Neural cell (in vitro differentiated cells): ENCODE measurements at regions not wholly inside any gene's neighbourhood (a gene's known extent, or its start where the extent isn't known, plus 50 kb on each side); places are given as distances from the start of the nearest gene placed in this dataset.

Experiments
- H2AFZ ChIP-seq: fragments of 200-600, 300-800 bp; sonication (generic), shearing (Covaris generic); 2 replicates; pipeline ENCODE4 v1.6.0; 2014; ENCODE audit warnings: low read depth, mild to moderate bottlenecking, antibody characterized with exemption, low read length, moderate library complexity
- H3F3A ChIP-seq: fragments of 200-600 bp; shearing (Covaris generic); 2 replicates; pipeline ENCODE4 v1.6.1; 2016; ENCODE audit warnings: mild to moderate bottlenecking, moderate library complexity, mixed read lengths, antibody characterized with exemption, low read length; ENCODE audit not compliant: insufficient read depth, poor library complexity, severe bottlenecking
- H3K27ac ChIP-seq: fragments of 200-600, 300-800 bp; sonication (generic), shearing (Covaris generic); 2 replicates; pipeline ENCODE4 v1.5.1; 2014; ENCODE audit warnings: mild to moderate bottlenecking, low read length, moderate library complexity
- H3K27me3 ChIP-seq: fragments of 300-800, 200-600 bp; sonication (generic), shearing (Covaris generic); 2 replicates; pipeline ENCODE4 v1.6.0; 2014; ENCODE audit warnings: mild to moderate bottlenecking, low read depth, low read length, moderate library complexity; ENCODE audit not compliant: insufficient read depth
- H3K36me3 ChIP-seq: fragments of 300-800, 200-600 bp; sonication (generic), shearing (Covaris generic); 2 replicates; pipeline ENCODE4 v1.5.1; 2014; ENCODE audit warnings: mild to moderate bottlenecking, antibody characterized with exemption, low read length, moderate library complexity; ENCODE audit not compliant: insufficient read depth
- H3K4me2 ChIP-seq: fragments of 300-800, 200-600 bp; sonication (generic), shearing (Covaris generic); 2 replicates; pipeline ENCODE4 v1.6.0; 2014; ENCODE audit warnings: mild to moderate bottlenecking, low read length
- H3K4me3 ChIP-seq: fragments of 300-800, 200-600 bp; sonication (generic), shearing (Covaris generic); 2 replicates; pipeline ENCODE4 v1.5.1; 2014; ENCODE audit warnings: mild to moderate bottlenecking, low read length, moderate library complexity
- H3K79me2 ChIP-seq: fragments of 200-600 bp; shearing (Covaris generic); replicated peaks from 2 replicates; pipeline ENCODE4 v1.6.0; 2014; ENCODE audit warnings: mild to moderate bottlenecking, low read length, moderate library complexity; ENCODE audit not compliant: insufficient read depth
- H3K9ac ChIP-seq: fragments of 300-800, 200-600 bp; sonication (generic), shearing (Covaris generic); 2 replicates; pipeline ENCODE4 v1.6.1; 2016; ENCODE audit warnings: mild to moderate bottlenecking, low read length, mixed read lengths
- H3K9me2 ChIP-seq: fragments of 200-600 bp; shearing (Covaris generic); 2 replicates; pipeline ENCODE4 v1.6.1; 2016; ENCODE audit warnings: mild to moderate bottlenecking, low read length, mixed read lengths; ENCODE audit not compliant: insufficient read depth
- H3K9me3 ChIP-seq: fragments of 200-600, 300-800 bp; sonication (generic), shearing (Covaris generic); 2 replicates; pipeline ENCODE4 v1.6.1; 2016; ENCODE audit warnings: mild to moderate bottlenecking, mixed run types, low read length, moderate library complexity, mixed read lengths
- H4K20me1 ChIP-seq: fragments of 200-600 bp; shearing (Covaris generic); 2 replicates; pipeline ENCODE4 v1.6.1; 2016; ENCODE audit warnings: mild to moderate bottlenecking, mixed run types; ENCODE audit not compliant: insufficient read depth
- EP300 ChIP-seq: fragments of 450-650 bp; conservative IDR thresholded peaks from 2 replicates; pipeline ENCODE4 v1.6.1; 2014; ENCODE audit warnings: antibody characterized with exemption, mild to moderate bottlenecking, moderate library complexity; ENCODE audit not compliant: poor library complexity, severe bottlenecking
- EZH2 ChIP-seq: fragments of 200-600, 300-800 bp; shearing (Covaris generic), sonication (generic); IDR thresholded peaks from 2 replicates; pipeline ENCODE4 v1.6.1; 2014; ENCODE audit warnings: antibody characterized with exemption, low read length, borderline replicate concordance, mild to moderate bottlenecking; ENCODE audit not compliant: insufficient read depth, poor library complexity, severe bottlenecking
- MXI1 ChIP-seq: fragments of 450-650 bp; conservative IDR thresholded peaks from 2 replicates; pipeline ENCODE4 v1.6.1; 2014; ENCODE audit warnings: antibody characterized with exemption, mild to moderate bottlenecking; ENCODE audit not compliant: poor library complexity, severe bottlenecking
- POLR2AphosphoS5 ChIP-seq: IDR thresholded peaks from 2 replicates; pipeline ENCODE4 v1.6.1; 2012
- RAD21 ChIP-seq: fragments of 450-650 bp; conservative IDR thresholded peaks from 2 replicates; pipeline ENCODE4 v1.6.1; 2014; ENCODE audit warnings: antibody characterized with exemption, mild to moderate bottlenecking, moderate library complexity
- SMC3 ChIP-seq: fragments of 450-650 bp; conservative IDR thresholded peaks from 2 replicates; pipeline ENCODE4 v1.6.1; 2014; ENCODE audit warnings: antibody characterized with exemption, mild to moderate bottlenecking, moderate library complexity; ENCODE audit not compliant: poor library complexity
- TAF1 ChIP-seq: IDR thresholded peaks from 2 replicates; pipeline ENCODE4 v1.6.1; 2012; ENCODE audit warnings: low read depth
- TF ChIP-seq, protein P1 (sequence below): fragments of 450-650 bp; IDR thresholded peaks from 2 replicates; pipeline ENCODE4 v1.5.1; 2014; ENCODE audit warnings: antibody characterized with exemption, mild to moderate bottlenecking, moderate library complexity; ENCODE audit not compliant: poor library complexity, severe bottlenecking
- TF ChIP-seq, protein P2 (sequence below): IDR thresholded peaks from 2 replicates; pipeline ENCODE4 v1.6.1; 2012; ENCODE audit warnings: borderline replicate concordance

DNA sequence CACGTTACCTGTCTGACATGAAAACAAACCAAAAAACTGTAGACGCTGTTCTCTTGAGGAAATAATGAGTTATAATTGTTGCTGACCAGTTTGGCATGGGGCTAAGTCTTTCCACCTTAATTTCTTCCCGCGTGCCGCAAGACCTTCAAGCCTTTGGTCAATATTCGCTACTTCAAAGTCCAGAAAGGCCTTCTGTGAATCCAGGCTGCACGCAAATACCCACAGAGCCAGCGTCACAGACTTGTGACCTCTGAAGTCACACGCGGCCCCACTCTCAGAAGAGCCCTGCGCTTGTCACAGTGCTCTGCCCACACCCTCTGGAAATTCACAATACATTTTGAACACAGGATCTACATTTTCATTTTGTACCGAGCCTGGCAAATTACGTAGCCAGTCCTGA lies 275.2 kb downstream of the SHQ1 start:
- Histone ChIP-seq H3K79me2 (no peaks in the 10 kb centered on the region), H3K4me3 (no peak overlapping the region), H3K4me2 (no peak overlapping the region), H3K9ac (no peak overlapping the region), H3K9me2 (no peaks in the 10 kb centered on the region), H3K36me3 (no peaks in the 10 kb centered on the region), H3K27ac (no peak overlapping the region), H2AFZ (no peak overlapping the region), H3F3A (no peaks in the 10 kb centered on the region), H3K9me3 (no peaks in the 10 kb centered on the region), H4K20me1 (no peaks in the 10 kb centered on the region), H3K27me3 (no peaks in the 10 kb centered on the region)
- TF ChIP-seq, protein P1, sequence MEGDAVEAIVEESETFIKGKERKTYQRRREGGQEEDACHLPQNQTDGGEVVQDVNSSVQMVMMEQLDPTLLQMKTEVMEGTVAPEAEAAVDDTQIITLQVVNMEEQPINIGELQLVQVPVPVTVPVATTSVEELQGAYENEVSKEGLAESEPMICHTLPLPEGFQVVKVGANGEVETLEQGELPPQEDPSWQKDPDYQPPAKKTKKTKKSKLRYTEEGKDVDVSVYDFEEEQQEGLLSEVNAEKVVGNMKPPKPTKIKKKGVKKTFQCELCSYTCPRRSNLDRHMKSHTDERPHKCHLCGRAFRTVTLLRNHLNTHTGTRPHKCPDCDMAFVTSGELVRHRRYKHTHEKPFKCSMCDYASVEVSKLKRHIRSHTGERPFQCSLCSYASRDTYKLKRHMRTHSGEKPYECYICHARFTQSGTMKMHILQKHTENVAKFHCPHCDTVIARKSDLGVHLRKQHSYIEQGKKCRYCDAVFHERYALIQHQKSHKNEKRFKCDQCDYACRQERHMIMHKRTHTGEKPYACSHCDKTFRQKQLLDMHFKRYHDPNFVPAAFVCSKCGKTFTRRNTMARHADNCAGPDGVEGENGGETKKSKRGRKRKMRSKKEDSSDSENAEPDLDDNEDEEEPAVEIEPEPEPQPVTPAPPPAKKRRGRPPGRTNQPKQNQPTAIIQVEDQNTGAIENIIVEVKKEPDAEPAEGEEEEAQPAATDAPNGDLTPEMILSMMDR, result no peak
- no peak for TF ChIP-seq EZH2
- TF ChIP-seq TAF1, result no peak
- no peak for TF ChIP-seq POLR2AphosphoS5
- no peak for TF ChIP-seq SMC3
- no peak for TF ChIP-seq RAD21
- TF ChIP-seq EP300, result no peak

DNA sequence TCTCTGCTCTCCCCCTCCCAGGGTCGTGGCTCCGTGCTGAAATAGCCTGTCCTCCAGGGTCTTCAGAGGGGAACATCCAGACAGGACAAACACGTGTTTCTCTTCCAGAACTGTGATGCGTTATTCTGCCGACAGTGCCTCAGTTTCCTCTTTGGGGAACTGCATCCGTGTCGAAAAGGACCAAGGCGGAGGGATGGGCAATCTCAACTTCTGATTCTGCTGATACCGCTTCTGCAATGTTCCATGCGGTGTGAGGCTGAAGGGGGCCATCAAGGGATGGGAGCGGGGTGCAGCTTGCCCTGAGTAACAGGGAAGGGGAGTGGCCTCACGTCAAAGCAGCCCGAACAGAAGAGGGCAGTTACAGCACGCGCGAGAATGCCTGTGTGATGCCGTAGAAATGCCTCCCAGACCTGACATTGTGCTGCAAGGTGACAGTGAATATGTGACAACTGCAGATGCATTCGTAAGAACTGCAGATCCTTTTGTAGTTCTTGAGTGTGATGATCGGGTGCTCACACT lies 275.7 kb downstream of the SHQ1 start:
- TF ChIP-seq, protein P2, sequence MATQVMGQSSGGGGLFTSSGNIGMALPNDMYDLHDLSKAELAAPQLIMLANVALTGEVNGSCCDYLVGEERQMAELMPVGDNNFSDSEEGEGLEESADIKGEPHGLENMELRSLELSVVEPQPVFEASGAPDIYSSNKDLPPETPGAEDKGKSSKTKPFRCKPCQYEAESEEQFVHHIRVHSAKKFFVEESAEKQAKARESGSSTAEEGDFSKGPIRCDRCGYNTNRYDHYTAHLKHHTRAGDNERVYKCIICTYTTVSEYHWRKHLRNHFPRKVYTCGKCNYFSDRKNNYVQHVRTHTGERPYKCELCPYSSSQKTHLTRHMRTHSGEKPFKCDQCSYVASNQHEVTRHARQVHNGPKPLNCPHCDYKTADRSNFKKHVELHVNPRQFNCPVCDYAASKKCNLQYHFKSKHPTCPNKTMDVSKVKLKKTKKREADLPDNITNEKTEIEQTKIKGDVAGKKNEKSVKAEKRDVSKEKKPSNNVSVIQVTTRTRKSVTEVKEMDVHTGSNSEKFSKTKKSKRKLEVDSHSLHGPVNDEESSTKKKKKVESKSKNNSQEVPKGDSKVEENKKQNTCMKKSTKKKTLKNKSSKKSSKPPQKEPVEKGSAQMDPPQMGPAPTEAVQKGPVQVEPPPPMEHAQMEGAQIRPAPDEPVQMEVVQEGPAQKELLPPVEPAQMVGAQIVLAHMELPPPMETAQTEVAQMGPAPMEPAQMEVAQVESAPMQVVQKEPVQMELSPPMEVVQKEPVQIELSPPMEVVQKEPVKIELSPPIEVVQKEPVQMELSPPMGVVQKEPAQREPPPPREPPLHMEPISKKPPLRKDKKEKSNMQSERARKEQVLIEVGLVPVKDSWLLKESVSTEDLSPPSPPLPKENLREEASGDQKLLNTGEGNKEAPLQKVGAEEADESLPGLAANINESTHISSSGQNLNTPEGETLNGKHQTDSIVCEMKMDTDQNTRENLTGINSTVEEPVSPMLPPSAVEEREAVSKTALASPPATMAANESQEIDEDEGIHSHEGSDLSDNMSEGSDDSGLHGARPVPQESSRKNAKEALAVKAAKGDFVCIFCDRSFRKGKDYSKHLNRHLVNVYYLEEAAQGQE, result no peak
- no peak for TF ChIP-seq EZH2
- no peak for TF ChIP-seq EP300
- TF ChIP-seq POLR2AphosphoS5, result no peak
- TF ChIP-seq MXI1, result no peak
- no peak for TF ChIP-seq SMC3
- TF ChIP-seq RAD21, result no peak
- TF ChIP-seq TAF1, result no peak
- TF ChIP-seq, protein P1, result no peak

More for the DNA sequence above, 275.7 kb downstream of the SHQ1 start:
- no peaks in the 10 kb centered on the region for H3K36me3 ChIP-seq
- H3K27ac ChIP-seq, result no peak overlapping the region
- no peaks in the 10 kb centered on the region for H3K27me3 ChIP-seq
- no peak overlapping the region for H3K9ac ChIP-seq
- no peaks in the 10 kb centered on the region for H3K9me3 ChIP-seq
- no peaks in the 10 kb centered on the region for H4K20me1 ChIP-seq
- no peak overlapping the region for H2AFZ ChIP-seq
- no peaks in the 10 kb centered on the region for H3F3A ChIP-seq
- no peaks in the 10 kb centered on the region for H3K9me2 ChIP-seq
- no peak overlapping the region for H3K4me2 ChIP-seq
- no peaks in the 10 kb centered on the region for H3K79me2 ChIP-seq
- H3K4me3 ChIP-seq, result no peak overlapping the region
